K562 (cell line): ENCODE measurements at regions not wholly inside any gene's neighbourhood (a gene's known extent, or its start where the extent isn't known, plus 50 kb on each side); places are given as distances from the start of the nearest gene placed in this dataset.
A peak's percentile ranks its signal among the peaks of the same experiment; 100 is the strongest.

Source experiments
- NCOA4 ChIP-seq: fragments of 450-650 bp; IDR thresholded peaks from 2 replicates; pipeline ENCODE4 v1.6.1; 2018; ENCODE audit warnings: mild to moderate bottlenecking; ENCODE audit not compliant: partially characterized antibody
- PURB ChIP-seq: sonication (generic); formaldehyde crosslinking; IDR thresholded peaks from 2 replicates; pipeline ENCODE4 v1.9.0; 2021; ENCODE audit warnings: low read depth, mild to moderate bottlenecking, missing genetic modification reagents
- RBM22 ChIP-seq: fragments of 200-400 bp; formaldehyde crosslinking; IDR thresholded peaks from 2 replicates; pipeline ENCODE4 v1.6.1; 2018; ENCODE audit warnings: low read length, low read depth; ENCODE audit not compliant: poor library complexity, severe bottlenecking
- SMARCA5 ChIP-seq: fragments of 450-650 bp; IDR thresholded peaks from 2 replicates; pipeline ENCODE4 v1.6.1; 2016
- SMARCC2 ChIP-seq: fragments of 450-650 bp; IDR thresholded peaks from 2 replicates; pipeline ENCODE4 v1.6.1; 2017; ENCODE audit warnings: antibody characterized with exemption, moderate library complexity, mild to moderate bottlenecking, low read depth
- SMC3 ChIP-seq: conservative IDR thresholded peaks from 2 replicates; pipeline ENCODE4 v1.6.1; 2011; ENCODE audit warnings: low read depth, low read length, improper control_type of control experiment; ENCODE audit not compliant: insufficient read depth
- SPI1 ChIP-seq: IDR thresholded peaks from 2 replicates; pipeline ENCODE4 v1.6.1; 2011; ENCODE audit warnings: low read depth, low read length, control low read depth, borderline replicate concordance
- ZNF316 ChIP-seq: fragments of 450-650 bp; IDR thresholded peaks from 2 replicates; pipeline ENCODE4 v1.6.1; 2016
- ZNF76 ChIP-seq: fragments of 250-450 bp; sonication (Bioruptor Pico); IDR thresholded peaks from 2 replicates; pipeline ENCODE4 v1.4.0; 2020; ENCODE audit warnings: mild to moderate bottlenecking, moderate library complexity, borderline replicate concordance
- ZNF764 ChIP-seq: fragments of 250-450 bp; sonication (Bioruptor Pico); IDR thresholded peaks from 2 replicates; pipeline ENCODE4 v1.4.0; 2020; ENCODE audit warnings: low read depth, mild to moderate bottlenecking, moderate library complexity
- ZSCAN32 ChIP-seq: fragments of 450-650 bp; formaldehyde crosslinking; IDR thresholded peaks from 2 replicates; pipeline ENCODE4 v1.4.0; 2020; ENCODE audit warnings: mild to moderate bottlenecking, moderate library complexity
- TF ChIP-seq, protein P1 (sequence below): fragments of 450-650 bp; IDR thresholded peaks from 2 replicates; pipeline ENCODE4 v1.6.1; 2017; ENCODE audit warnings: mild to moderate bottlenecking, moderate library complexity
- TF ChIP-seq, protein P2 (sequence below), 2 experiments: fragments of 450-650 bp; formaldehyde crosslinking in 1 of 2; IDR thresholded peaks; 2 replicates each; pipeline versions ENCODE4 v1.4.0 to v1.6.1; 2014 to 2020; ENCODE audit warnings: mild to moderate bottlenecking in 2 of 2, borderline replicate concordance in 1 of 2, low read depth in 1 of 2
- TF ChIP-seq, protein P3 (sequence below): fragments of 250-450 bp; sonication (Bioruptor Pico); IDR thresholded peaks from 2 replicates; pipeline ENCODE4 v1.8.0; 2021; ENCODE audit warnings: borderline replicate concordance, mild to moderate bottlenecking, moderate library complexity; ENCODE audit not compliant: poor library complexity, severe bottlenecking
- TF ChIP-seq, protein P4 (sequence below): sonication (generic); formaldehyde crosslinking; IDR thresholded peaks from 2 replicates; pipeline ENCODE4 v1.8.1; 2023; ENCODE audit warnings: mild to moderate bottlenecking, missing genetic modification reagents
- TF ChIP-seq, protein P5 (sequence below): sonication (generic); formaldehyde crosslinking; IDR thresholded peaks from 2 replicates; pipeline ENCODE4 v1.8.0; 2022; ENCODE audit warnings: missing genetic modification reagents, mild to moderate bottlenecking, borderline replicate concordance

DNA sequence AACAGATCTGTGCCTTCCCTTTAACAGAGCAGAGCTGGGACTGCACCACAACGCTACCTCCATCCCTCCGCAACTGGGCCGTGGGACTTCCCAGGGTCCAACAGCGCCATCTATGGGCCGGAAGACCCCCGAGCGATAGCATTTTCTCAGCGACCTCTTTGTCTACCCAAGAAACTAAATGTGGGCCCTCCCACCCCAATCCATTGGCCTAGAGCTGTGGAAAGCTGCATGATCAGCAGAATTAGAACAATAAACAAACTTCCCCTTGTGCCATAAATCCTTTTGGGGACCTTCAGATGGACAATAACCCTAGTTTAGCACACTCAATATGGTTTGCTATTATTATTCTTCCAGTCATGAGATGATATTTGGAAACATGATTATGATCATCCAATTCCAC is 74.8 kb upstream of the NTRK3 start (continued):
- TF ChIP-seq ZNF764 (CRISPR knock-in tag) (no peak), SMARCA5 (no peak), RBM22 (no peak), PURB (CRISPR knock-in tag) (no peak), SMARCC2 (no peak), ZNF316 (peak; percentile 81), NCOA4 (no peak), SPI1 (no peak), SMC3 (0 out of 2 replicates have a peak, but pooled peaks have one; percentile 22), ZSCAN32 (CRISPR knock-in tag) (no peak), ZNF76 (CRISPR knock-in tag) (no peak)
- TF ChIP-seq, protein P1, sequence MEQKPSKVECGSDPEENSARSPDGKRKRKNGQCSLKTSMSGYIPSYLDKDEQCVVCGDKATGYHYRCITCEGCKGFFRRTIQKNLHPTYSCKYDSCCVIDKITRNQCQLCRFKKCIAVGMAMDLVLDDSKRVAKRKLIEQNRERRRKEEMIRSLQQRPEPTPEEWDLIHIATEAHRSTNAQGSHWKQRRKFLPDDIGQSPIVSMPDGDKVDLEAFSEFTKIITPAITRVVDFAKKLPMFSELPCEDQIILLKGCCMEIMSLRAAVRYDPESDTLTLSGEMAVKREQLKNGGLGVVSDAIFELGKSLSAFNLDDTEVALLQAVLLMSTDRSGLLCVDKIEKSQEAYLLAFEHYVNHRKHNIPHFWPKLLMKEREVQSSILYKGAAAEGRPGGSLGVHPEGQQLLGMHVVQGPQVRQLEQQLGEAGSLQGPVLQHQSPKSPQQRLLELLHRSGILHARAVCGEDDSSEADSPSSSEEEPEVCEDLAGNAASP, result no peak
- TF ChIP-seq, protein P2, sequence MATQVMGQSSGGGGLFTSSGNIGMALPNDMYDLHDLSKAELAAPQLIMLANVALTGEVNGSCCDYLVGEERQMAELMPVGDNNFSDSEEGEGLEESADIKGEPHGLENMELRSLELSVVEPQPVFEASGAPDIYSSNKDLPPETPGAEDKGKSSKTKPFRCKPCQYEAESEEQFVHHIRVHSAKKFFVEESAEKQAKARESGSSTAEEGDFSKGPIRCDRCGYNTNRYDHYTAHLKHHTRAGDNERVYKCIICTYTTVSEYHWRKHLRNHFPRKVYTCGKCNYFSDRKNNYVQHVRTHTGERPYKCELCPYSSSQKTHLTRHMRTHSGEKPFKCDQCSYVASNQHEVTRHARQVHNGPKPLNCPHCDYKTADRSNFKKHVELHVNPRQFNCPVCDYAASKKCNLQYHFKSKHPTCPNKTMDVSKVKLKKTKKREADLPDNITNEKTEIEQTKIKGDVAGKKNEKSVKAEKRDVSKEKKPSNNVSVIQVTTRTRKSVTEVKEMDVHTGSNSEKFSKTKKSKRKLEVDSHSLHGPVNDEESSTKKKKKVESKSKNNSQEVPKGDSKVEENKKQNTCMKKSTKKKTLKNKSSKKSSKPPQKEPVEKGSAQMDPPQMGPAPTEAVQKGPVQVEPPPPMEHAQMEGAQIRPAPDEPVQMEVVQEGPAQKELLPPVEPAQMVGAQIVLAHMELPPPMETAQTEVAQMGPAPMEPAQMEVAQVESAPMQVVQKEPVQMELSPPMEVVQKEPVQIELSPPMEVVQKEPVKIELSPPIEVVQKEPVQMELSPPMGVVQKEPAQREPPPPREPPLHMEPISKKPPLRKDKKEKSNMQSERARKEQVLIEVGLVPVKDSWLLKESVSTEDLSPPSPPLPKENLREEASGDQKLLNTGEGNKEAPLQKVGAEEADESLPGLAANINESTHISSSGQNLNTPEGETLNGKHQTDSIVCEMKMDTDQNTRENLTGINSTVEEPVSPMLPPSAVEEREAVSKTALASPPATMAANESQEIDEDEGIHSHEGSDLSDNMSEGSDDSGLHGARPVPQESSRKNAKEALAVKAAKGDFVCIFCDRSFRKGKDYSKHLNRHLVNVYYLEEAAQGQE (IDR thresholded peaks at IDR 0.05; ENCODE audit: borderline replicate concordance), result no peak
- TF ChIP-seq, protein P2 (CRISPR knock-in tag; IDR thresholded peaks at IDR 0.05; ENCODE audit: low read depth), result no peak
- TF ChIP-seq, protein P3, sequence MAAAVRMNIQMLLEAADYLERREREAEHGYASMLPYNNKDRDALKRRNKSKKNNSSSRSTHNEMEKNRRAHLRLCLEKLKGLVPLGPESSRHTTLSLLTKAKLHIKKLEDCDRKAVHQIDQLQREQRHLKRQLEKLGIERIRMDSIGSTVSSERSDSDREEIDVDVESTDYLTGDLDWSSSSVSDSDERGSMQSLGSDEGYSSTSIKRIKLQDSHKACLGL (CRISPR knock-in tag), result no peak
- TF ChIP-seq, protein P4, sequence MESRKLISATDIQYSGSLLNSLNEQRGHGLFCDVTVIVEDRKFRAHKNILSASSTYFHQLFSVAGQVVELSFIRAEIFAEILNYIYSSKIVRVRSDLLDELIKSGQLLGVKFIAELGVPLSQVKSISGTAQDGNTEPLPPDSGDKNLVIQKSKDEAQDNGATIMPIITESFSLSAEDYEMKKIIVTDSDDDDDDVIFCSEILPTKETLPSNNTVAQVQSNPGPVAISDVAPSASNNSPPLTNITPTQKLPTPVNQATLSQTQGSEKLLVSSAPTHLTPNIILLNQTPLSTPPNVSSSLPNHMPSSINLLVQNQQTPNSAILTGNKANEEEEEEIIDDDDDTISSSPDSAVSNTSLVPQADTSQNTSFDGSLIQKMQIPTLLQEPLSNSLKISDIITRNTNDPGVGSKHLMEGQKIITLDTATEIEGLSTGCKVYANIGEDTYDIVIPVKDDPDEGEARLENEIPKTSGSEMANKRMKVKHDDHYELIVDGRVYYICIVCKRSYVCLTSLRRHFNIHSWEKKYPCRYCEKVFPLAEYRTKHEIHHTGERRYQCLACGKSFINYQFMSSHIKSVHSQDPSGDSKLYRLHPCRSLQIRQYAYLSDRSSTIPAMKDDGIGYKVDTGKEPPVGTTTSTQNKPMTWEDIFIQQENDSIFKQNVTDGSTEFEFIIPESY (CRISPR knock-in tag), result no peak
- TF ChIP-seq, protein P5, sequence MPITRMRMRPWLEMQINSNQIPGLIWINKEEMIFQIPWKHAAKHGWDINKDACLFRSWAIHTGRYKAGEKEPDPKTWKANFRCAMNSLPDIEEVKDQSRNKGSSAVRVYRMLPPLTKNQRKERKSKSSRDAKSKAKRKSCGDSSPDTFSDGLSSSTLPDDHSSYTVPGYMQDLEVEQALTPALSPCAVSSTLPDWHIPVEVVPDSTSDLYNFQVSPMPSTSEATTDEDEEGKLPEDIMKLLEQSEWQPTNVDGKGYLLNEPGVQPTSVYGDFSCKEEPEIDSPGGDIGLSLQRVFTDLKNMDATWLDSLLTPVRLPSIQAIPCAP (CRISPR knock-in tag), result no peak
